GM21786 (cell line): ENCODE measurements at regions not wholly inside any gene's neighbourhood (a gene's known extent, or its start where the extent isn't known, plus 50 kb on each side); places are given as distances from the start of the nearest gene placed in this dataset.
A peak's percentile ranks its signal among the peaks of the same experiment; 100 is the strongest.
"Not testable (repeated sequence)": the region's sequence is repeated elsewhere in the genome, so short reads cannot be mapped to it uniquely, and the experiment has no call there.

Experiments
- ATAC-seq: cut with Tn5 transposase; IDR thresholded peaks from one replicate; pipeline ENCODE4 v1.9.1; 2021; ENCODE audit not compliant: unreplicated experiment

DNA sequence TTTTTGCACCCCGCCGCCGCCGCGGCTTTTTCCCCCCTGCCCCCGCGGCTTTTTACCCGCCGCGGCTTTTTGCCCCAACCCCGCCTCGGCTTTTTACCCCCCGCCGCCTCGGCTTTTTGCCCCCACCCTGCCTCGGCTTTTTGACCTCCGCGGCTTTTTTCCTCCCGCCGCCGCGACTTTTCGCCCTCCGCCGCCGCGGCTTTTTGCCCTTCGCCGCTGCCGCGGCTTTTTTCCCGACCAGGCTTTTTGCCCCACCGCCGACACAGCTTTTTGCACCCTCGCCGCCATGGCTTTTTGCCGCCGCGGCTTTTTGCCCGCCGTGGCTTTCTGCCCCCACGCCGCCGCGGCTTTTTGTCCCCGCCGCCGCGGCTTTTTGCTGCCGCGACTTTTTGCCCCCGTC is 137.0 kb upstream of the TP53TG3D start:
- ATAC-seq, result no peak

DNA sequence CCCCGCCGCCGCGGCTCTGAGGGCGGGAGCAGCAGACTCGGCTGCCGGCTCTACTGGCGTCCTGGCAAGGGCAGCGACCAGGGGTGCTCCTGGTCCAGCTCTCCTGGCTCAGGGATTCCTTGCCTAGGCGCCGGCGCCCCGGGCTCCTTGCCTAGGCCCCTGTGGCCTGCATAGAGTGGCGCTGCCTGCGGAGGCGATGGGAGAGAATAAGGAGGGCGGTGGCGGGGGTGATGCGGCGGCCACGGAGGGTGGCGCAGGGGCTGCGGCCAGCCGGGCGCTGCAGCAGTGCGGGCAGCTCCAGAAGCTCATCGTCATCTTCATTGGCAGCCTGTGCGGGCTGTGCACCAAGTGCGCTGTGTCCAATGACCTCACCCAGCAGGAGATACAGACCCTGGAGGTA is 136.6 kb upstream of the TP53TG3D start:
- ATAC-seq, result not testable (repeated sequence)

DNA sequence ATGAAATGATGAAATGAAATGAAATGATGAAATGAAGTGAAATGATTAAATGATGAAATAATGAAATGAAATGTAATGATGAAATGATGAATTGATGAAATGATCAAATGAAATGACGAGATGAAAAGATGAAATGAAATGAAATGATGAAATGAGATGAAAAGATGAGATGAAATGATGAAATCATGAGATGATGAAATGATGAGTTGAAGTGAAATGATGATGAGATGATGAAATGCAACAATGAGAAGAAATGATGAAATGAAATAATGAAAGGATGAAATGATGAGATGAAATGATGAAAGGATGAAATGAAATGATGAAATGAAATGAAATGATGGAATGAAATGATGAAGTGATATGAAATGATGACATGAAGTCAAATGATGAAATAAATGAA is 132.7 kb upstream of the TP53TG3D start:
- not testable (repeated sequence) for ATAC-seq

DNA sequence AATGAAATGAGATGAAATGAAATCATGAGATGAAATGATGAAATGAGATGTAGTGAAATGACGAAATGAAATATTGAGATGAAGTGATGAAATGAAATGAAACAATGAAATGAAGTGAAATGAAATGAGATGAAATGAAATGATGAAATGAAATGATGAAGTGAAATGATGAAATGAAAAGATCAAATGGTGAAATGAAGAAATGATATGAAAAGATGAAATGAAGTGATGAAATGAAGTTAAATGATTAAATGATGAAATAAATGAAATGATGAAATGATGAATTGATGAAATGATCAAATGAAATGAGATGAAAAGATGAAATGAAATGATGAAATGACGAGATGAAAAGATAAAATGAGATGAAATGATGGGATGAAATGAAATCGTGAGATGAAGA is 132.3 kb upstream of the TP53TG3D start:
- not testable (repeated sequence) for ATAC-seq

DNA sequence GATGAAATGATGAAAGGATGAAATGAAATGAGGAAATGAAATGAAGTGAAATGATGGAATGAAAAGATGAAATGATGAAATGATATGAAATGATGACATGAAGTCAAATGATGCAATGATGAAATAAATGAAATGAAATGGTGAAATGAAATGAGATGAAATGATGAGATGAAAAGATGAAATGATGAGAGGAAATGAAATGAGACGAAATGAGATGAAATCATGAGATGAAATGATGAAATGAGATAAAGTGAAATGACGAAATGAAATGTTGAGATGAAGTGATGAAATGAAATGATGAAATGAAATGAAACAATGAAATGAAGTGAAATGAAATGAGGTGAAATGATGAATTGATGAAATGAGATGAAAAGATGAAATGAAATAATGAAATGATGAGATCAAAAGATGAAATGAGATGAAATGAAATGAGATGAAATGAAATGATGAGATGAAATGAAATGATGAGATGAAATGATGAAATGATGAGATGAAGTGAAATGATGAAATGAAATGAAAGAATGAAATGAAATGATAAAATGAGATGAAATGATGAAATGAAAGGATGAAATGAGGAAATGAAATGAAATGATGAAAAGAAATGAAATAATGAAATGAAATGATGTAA is 131.7 kb upstream of the TP53TG3D start:
- ATAC-seq, result not testable (repeated sequence)

DNA sequence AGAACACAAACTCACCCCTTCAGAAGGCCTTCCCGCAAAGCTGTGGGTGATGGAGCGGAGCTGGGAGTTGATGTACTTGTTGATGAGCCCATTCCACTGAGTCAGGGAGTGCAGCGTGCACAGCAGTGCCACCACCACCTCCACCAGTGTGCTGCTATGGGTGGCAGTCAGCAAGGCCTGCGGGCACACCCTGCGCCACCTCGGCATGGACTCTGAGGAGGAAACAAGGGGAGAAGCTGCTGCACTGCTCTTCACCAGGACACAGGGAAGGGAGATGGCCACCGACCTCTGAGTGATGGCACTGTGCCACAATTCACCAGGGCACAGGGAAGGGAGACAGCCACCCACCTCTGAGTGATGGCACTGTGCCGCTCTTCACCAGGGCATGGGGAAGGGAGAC is 100.7 kb upstream of the TP53TG3D start:
- not testable (repeated sequence) for ATAC-seq

DNA sequence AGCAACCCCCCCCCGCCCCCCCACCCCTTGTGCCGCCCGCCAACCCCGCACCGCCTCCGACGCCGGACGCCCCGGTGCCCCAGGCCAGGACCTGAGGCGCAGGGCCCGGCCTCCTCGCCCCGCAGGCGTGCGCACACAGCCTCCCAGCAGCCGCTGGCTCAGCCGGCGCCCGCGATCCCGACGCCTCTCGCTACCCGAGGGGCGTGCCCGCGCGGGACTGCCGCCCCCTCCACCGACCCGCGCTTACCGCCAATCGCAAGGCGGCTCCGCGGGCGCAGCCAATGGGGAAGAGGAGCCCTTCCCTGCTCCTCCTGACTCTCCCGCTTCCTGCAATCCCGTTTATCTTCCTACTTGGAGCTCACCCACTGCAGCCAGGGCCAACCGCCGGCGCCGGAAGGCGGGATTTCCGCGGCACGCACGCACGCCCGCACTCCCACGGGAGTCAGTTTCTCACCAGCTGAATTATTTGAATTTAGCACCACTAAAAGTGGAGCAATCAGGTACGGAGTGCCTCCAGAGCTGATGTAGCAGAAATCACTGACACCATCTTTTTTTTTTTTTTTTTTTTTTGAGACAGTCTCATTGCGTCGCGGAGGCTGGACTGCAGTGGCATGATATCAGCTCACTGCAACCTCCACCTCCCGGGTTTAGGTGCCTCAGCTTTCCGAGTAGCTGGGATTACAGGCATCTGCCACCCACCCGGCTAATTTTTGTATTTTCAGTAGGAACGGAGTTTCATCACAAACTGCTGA is 65.0 kb upstream of the TP53TG3D start:
- peak; percentile 45 for ATAC-seq

DNA sequence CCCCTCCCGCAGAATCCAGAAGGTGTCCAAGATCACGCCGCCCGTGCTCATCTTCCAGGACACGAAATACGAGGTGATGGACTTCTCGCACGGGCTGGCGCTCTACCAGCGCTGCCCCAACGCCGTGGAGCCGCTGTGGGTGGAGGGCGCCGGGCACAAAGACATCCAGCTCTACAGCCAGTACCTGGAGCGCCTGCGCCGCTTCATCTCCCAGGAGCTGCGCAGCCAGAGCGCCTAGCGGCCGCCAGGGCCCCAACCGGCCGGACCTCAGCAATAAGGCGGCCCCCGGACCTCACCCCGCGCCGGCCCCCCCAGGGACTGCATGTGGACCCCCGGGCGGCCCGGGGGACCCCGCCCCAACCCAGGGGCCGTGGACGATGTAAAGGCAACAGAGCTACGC is 50.5 kb upstream of the TP53TG3D start:
- ATAC-seq, result not testable (repeated sequence)
